Breast epithelium (tissue), 4 donors: ENCODE measurements at regions not wholly inside any gene's neighbourhood (a gene's known extent, or its start where the extent isn't known, plus 50 kb on each side); places are given as distances from the start of the nearest gene placed in this dataset.
A peak's percentile ranks its signal among the peaks of the same experiment; 100 is the strongest.
"Not testable (repeated sequence)": the region's sequence is repeated elsewhere in the genome, so short reads cannot be mapped to it uniquely, and the experiment has no call there.

Experiments
- DNase-seq, 2 donors: peaks; one replicate each; pipeline ENCODE4 v3.0.0-alpha.2; 2019; ENCODE audit warnings: low spot score in 2 of 2
- H3K27ac ChIP-seq, 2 donors: fragments of 200-600 bp; sonication (generic) in 1 of 2; one replicate each; pipeline ENCODE4 v1.5.1; 2016 to 2019; ENCODE audit warnings: mild to moderate bottlenecking in 1 of 2
- H3K27me3 ChIP-seq, 2 donors: fragments of 200-600 bp; sonication (generic) in 1 of 2; one replicate each; pipeline versions ENCODE4 v1.5.1 to v1.6.0; 2017 to 2019; ENCODE audit warnings: control low read depth in 1 of 2, mild to moderate bottlenecking in 1 of 2
- H3K36me3 ChIP-seq: fragments of 200-600 bp; one replicate; pipeline ENCODE4 v1.5.1; 2019
- H3K4me1 ChIP-seq, 2 donors: fragments of 200-600 bp; sonication (generic); one replicate each; pipeline ENCODE4 v1.5.1; 2016 to 2019; ENCODE audit warnings: control low read depth in 1 of 2
- H3K4me3 ChIP-seq, 3 donors: fragments of 200-600 bp; sonication (generic); 1 replicate in 2 of 3; 2 replicates in 1 of 3; pipeline ENCODE4 v1.5.1; 2016 to 2019; ENCODE audit warnings: mild to moderate bottlenecking in 3 of 3, moderate library complexity in 2 of 3
- H3K9me3 ChIP-seq, 2 donors: fragments of 200-600 bp; sonication (generic) in 1 of 2; one replicate each; pipeline ENCODE4 v1.5.1; 2016 to 2019; ENCODE audit warnings: control low read depth in 1 of 2
- CTCF ChIP-seq, 3 donors: fragments of 450-650 bp; IDR thresholded peaks; one replicate each; pipeline ENCODE4 v1.5.1; 2016 to 2017; ENCODE audit warnings: antibody characterized with exemption in 3 of 3, mild to moderate bottlenecking in 3 of 3, moderate library complexity in 3 of 3
- POLR2A ChIP-seq: fragments of 450-650 bp; IDR thresholded peaks from one replicate; pipeline ENCODE4 v1.6.1; 2016; ENCODE audit warnings: antibody characterized with exemption, mild to moderate bottlenecking, moderate library complexity
- POLR2AphosphoS5 ChIP-seq, 3 donors: sonication (generic); formaldehyde crosslinking; IDR thresholded peaks; one replicate each; pipeline ENCODE4 v1.6.1; 2017; ENCODE audit warnings: antibody characterized with exemption in 3 of 3
- intact Hi-C: fragments of 100-400 bp; cut with DNase I; formaldehyde crosslinking; loops from one replicate; pipeline ENCODE4 v1.15.1; 2023; ENCODE audit warnings: low total_unique reads

GRCh38 chr14:39505812-39506211 lies 73.6 kb upstream of the FBXO33 start:
- Histone ChIP-seq H3K4me1 (no peaks in the 10 kb centered on the region), H3K27me3 (no peaks in the 10 kb centered on the region), H3K9me3 (peaks cover 6 to 24% of the 10 kb centered on the region in 2 donors), H3K27ac (no peak overlapping the region), H3K4me3 (no peak overlapping the region), H3K36me3 (no peaks in the 10 kb centered on the region)
- TF ChIP-seq CTCF (IDR thresholded peaks at IDR 0.05) (no peak), POLR2AphosphoS5 (IDR thresholded peaks at IDR 0.05) (no peak), POLR2A (no peak)
- intact Hi-C loops, result no loop called here
- DNase-seq, result no peak

DNA sequence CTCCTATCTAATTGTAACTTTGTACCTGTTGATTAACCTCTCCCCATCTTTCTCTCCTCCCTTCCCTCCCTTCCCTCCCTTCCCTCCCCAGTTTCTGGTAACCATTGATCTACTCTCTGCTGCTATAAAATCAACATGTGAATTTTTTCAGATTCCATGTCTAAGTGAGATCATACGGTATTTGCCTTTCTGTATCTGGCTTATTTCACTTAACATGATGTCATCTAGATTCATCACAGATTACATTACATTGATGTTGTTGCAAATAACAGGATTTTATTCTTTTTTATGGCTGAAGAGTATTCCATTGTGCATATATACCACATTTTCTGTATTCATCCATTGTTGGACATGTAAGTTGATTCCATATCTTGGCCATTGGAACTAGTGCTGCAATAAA lies 68.0 kb upstream of the FBXO33 start:
- no peaks in the 10 kb centered on the region for H3K27me3 ChIP-seq
- no peak for DNase-seq
- intact Hi-C loops, result no loop called here
- H3K4me1 ChIP-seq, result no peaks in the 10 kb centered on the region
- H3K9me3 ChIP-seq, result peaks cover 4 to 7% of the 10 kb centered on the region in 2 donors
- no peak overlapping the region for H3K4me3 ChIP-seq
- no peak overlapping the region for H3K27ac ChIP-seq
- TF ChIP-seq POLR2AphosphoS5 (IDR thresholded peaks at IDR 0.05) (no peak), CTCF (IDR thresholded peaks at IDR 0.05) (no peak), POLR2A (no peak)
- H3K36me3 ChIP-seq, result no peaks in the 10 kb centered on the region

- no peak overlapping the region for H3K4me3 ChIP-seq
- no peak overlapping the region for H3K27ac ChIP-seq
- H3K4me1 ChIP-seq, result no peaks in the 10 kb centered on the region
- no peaks in the 10 kb centered on the region for H3K36me3 ChIP-seq
- TF ChIP-seq POLR2A, result no peak
- no peak for TF ChIP-seq CTCF (IDR thresholded peaks at IDR 0.05)
- no peak for TF ChIP-seq POLR2AphosphoS5 (IDR thresholded peaks at IDR 0.05)
- DNase-seq, result no peak
- intact Hi-C loops, result no loop called here
- H3K9me3 ChIP-seq, result peaks cover 4 to 7% of the 10 kb centered on the region in 2 donors
- no peaks in the 10 kb centered on the region for H3K27me3 ChIP-seq
These were observed 67.3 kb upstream of the FBXO33 start for GRCh38 chr14:39499514-39499913.

DNA sequence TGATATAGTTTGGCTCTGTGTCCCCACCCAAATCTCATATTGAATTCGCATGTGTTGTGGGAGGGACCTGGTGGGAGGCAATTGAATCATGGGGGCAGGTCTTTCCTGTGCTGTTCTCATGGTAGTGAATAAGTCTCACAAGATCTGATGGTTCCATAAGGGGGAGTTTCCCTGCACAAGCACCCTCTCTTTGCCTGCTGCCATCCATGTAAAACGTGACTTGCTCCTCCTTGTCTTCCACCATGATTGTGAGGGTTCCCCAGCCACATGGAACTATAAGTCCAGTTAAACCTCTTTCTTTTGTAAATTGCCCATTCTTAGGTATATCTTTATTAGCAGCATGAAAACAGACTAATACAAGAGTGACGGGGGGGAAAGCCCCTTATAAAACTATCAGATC lies 65.4 kb upstream of the FBXO33 start:
- H3K27ac ChIP-seq, intact Hi-C loops, DNase-seq, H3K36me3 ChIP-seq, H3K9me3 ChIP-seq, H3K4me1 ChIP-seq, H3K4me3 ChIP-seq, H3K27me3 ChIP-seq: not testable (repeated sequence)

DNA sequence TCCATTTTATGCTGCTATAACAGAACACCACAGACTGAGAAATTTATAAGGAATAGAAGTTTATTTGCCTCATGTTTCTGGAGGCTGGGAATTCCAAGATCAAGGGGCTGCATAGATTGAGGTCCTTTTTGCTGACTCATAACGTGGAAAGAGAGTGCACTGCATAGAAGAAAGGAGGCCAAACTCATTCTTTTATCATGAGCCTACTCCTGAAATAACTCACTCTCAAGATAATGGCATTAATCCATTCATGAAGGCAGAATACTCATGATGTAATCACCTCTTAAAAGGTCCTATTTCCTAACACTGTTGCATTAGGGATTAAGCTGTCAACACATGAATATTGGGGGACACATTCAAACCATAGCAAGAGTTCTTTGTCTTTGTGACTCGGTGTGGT lies 60.0 kb upstream of the FBXO33 start:
- H3K27me3 ChIP-seq, result no peaks in the 10 kb centered on the region
- TF ChIP-seq CTCF (IDR thresholded peaks at IDR 0.05) (no peak), POLR2AphosphoS5 (IDR thresholded peaks at IDR 0.05) (no peak), POLR2A (no peak)
- H3K4me1 ChIP-seq, result no peaks in the 10 kb centered on the region
- intact Hi-C loops, result no loop called here
- H3K9me3 ChIP-seq, result peaks cover 4 to 7% of the 10 kb centered on the region in 2 donors
- H3K36me3 ChIP-seq, result no peaks in the 10 kb centered on the region
- H3K4me3 ChIP-seq, result no peak overlapping the region
- no peak for DNase-seq
- no peak overlapping the region for H3K27ac ChIP-seq

- Histone ChIP-seq H3K9me3 (no peaks in the 10 kb centered on the region), H3K4me3 (no peak overlapping the region), H3K4me1 (no peaks in the 10 kb centered on the region), H3K27ac (no peak overlapping the region), H3K27me3 (no peaks in the 10 kb centered on the region), H3K36me3 (no peaks in the 10 kb centered on the region)
- intact Hi-C loops, result no loop called here
- TF ChIP-seq POLR2AphosphoS5 (IDR thresholded peaks at IDR 0.05) (no peak), CTCF (IDR thresholded peaks at IDR 0.05) (peak in 2 of 3 donors; percentile 28 to 30), POLR2A (no peak)
- no peak for DNase-seq
These were observed 58.9 kb upstream of the FBXO33 start for GRCh38 chr14:39491134-39491571.
